ENCODE measurements at regions not wholly inside any gene's neighbourhood (a gene's known extent, or its start where the extent isn't known, plus 50 kb on each side); places are given as distances from the start of the nearest gene placed in this dataset.

- Histone ChIP-seq H3K27ac (ENCODE audit: low read depth in 1 of 2, low read length in 2 of 2) (no peak overlapping the region), H3K9me3 (ENCODE audit: control insufficient read depth in 4 of 4, low read length in 3 of 4) (no peaks in the 10 kb centered on the region), H3K36me3 (ENCODE audit: control insufficient read depth in 4 of 4, insufficient read depth in 3 of 4, low read depth in 1 of 4, low read length in 3 of 4) (no peaks in the 10 kb centered on the region), H3K4me1 (ENCODE audit: control insufficient read depth in 4 of 4, insufficient read depth in 4 of 4, low read length in 3 of 4) (no peaks in the 10 kb centered on the region), H3K27me3 (ENCODE audit: control insufficient read depth in 4 of 4, insufficient read depth in 4 of 4, low read length in 3 of 4) (no peaks in the 10 kb centered on the region), H3K4me3 (ENCODE audit: low read depth in 1 of 3, low read length in 3 of 3) (no peak overlapping the region), H3K9ac (ENCODE audit: low read depth in 1 of 2, low read length in 2 of 2) (no peak overlapping the region)
- WGBS: 86% methylated on average over 10 of the region's 10 CpGs
- no peak for TF ChIP-seq HNF4A (conservative IDR thresholded peaks at IDR 0.05)
- no peak for TF ChIP-seq RXRA (IDR thresholded peaks at IDR 0.05)
- TF ChIP-seq NR2F2 (IDR thresholded peaks at IDR 0.05): no peak
- TF ChIP-seq FOXA2 (IDR thresholded peaks at IDR 0.05): no peak
- TF ChIP-seq RAD21 (IDR thresholded peaks at IDR 0.05): no peak
- TF ChIP-seq SP1 (IDR thresholded peaks at IDR 0.05): no peak
- no peak for TF ChIP-seq TAF1 (conservative IDR thresholded peaks at IDR 0.05)
- no peak for TF ChIP-seq CTCF (IDR thresholded peaks at IDR 0.05; ENCODE audit: low read depth, low read length, missing input control)
- TF ChIP-seq FOXA1 (IDR thresholded peaks at IDR 0.05): no peak
- TF ChIP-seq EGR1 (IDR thresholded peaks at IDR 0.05; ENCODE audit: low read depth in 2 of 2): no peak
- no peak for TF ChIP-seq YY1 (IDR thresholded peaks at IDR 0.05)
- TF ChIP-seq ZBTB33 (IDR thresholded peaks at IDR 0.05): no peak
- TF ChIP-seq MAX (IDR thresholded peaks at IDR 0.05): no peak
- no peak for TF ChIP-seq REST (IDR thresholded peaks at IDR 0.05)
- no peak for TF ChIP-seq ATF3 (IDR thresholded peaks at IDR 0.05)
- no peak for TF ChIP-seq GABPA (IDR thresholded peaks at IDR 0.05 in 1 of 2, conservative IDR thresholded peaks at IDR 0.05 in 1 of 2)
- TF ChIP-seq JUND (IDR thresholded peaks at IDR 0.05): no peak
- no peak for TF ChIP-seq HNF4G (IDR thresholded peaks at IDR 0.05)
- DNase-seq (ENCODE audit: low spot score): no peak
These were observed 462.3 kb upstream of the LRFN5 start for GRCh38 chr14:41144370-41144769.
